Neural progenitor cell (in vitro differentiated cells): ENCODE measurements at regions not wholly inside any gene's neighbourhood (a gene's known extent, or its start where the extent isn't known, plus 50 kb on each side); places are given as distances from the start of the nearest gene placed in this dataset.

ENCODE experiments used
- DNase-seq: peaks from one replicate; pipeline ENCODE4 v3.0.0-alpha.2; 2016; ENCODE audit warnings: low spot score
- H2AFZ ChIP-seq: fragments of 200-600 bp; sonication (generic); replicated peaks from 2 replicates; pipeline ENCODE4 v1.6.1; 2016; ENCODE audit warnings: antibody characterized with exemption
- H3F3A ChIP-seq: fragments of 200-600 bp; sonication (generic); 2 replicates; pipeline ENCODE4 v1.6.1; 2016; ENCODE audit warnings: antibody characterized with exemption, low read depth
- H3K27ac ChIP-seq: fragments of 200-600 bp; sonication (generic); 2 replicates; pipeline ENCODE4 v1.5.1; 2016; ENCODE audit warnings: mild to moderate bottlenecking
- H3K27me3 ChIP-seq: fragments of 200-600 bp; sonication (generic); 2 replicates; pipeline ENCODE4 v1.6.1; 2016; ENCODE audit warnings: mild to moderate bottlenecking, moderate library complexity
- H3K36me3 ChIP-seq: fragments of 200-600 bp; sonication (generic); 2 replicates; pipeline ENCODE4 v1.5.1; 2016
- H3K4me1 ChIP-seq: fragments of 200-600 bp; sonication (generic); 2 replicates; pipeline ENCODE4 v1.6.1; 2016; ENCODE audit warnings: mixed run types
- H3K4me2 ChIP-seq: fragments of 200-600 bp; sonication (generic); 2 replicates; pipeline ENCODE4 v1.6.1; 2016
- H3K4me3 ChIP-seq: fragments of 200-600 bp; sonication (generic); 2 replicates; pipeline ENCODE4 v1.5.1; 2016
- H3K79me2 ChIP-seq: fragments of 200-600 bp; sonication (generic); 2 replicates; pipeline ENCODE4 v1.6.1; 2016; ENCODE audit warnings: low read depth
- H3K9ac ChIP-seq: fragments of 200-600 bp; sonication (generic); 2 replicates; pipeline ENCODE4 v1.6.1; 2016
- H3K9me3 ChIP-seq: fragments of 200-600 bp; sonication (generic); 2 replicates; pipeline ENCODE4 v1.5.1; 2016; ENCODE audit warnings: low read depth
- H4K20me1 ChIP-seq: fragments of 200-600 bp; sonication (generic); 2 replicates; pipeline ENCODE4 v1.6.1; 2016; ENCODE audit warnings: low read depth
- H3K27ac Mint-ChIP-seq: 3 replicates; pipeline ENCODE4 v1.8.0; 2021; ENCODE audit warnings: mixed read lengths
- H3K27me3 Mint-ChIP-seq: 2 replicates; pipeline ENCODE4 v1.8.0; 2022; ENCODE audit warnings: low read depth, mild to moderate bottlenecking, inconsistent platforms, moderate library complexity, mixed read lengths; ENCODE audit not compliant: insufficient read depth
- H3K36me3 Mint-ChIP-seq: 3 replicates; pipeline ENCODE4 v1.8.0; 2021; ENCODE audit warnings: mixed read lengths
- H3K4me1 Mint-ChIP-seq: 3 replicates; pipeline ENCODE4 v1.8.0; 2021; ENCODE audit warnings: mixed read lengths
- H3K4me3 Mint-ChIP-seq: 3 replicates; pipeline ENCODE4 v1.8.0; 2021; ENCODE audit warnings: mild to moderate bottlenecking, moderate library complexity, mixed read lengths
- H3K9me3 Mint-ChIP-seq: 3 replicates; pipeline ENCODE4 v1.8.0; 2020; ENCODE audit warnings: mixed read lengths
- EZH2 ChIP-seq: fragments of 200-600 bp; sonication (generic); IDR thresholded peaks from 2 replicates; pipeline ENCODE4 v1.6.1; 2017; ENCODE audit warnings: antibody characterized with exemption, mild to moderate bottlenecking, moderate library complexity
- EZH2phosphoT487 ChIP-seq: fragments of 200-600 bp; sonication (generic); IDR thresholded peaks from 2 replicates; pipeline ENCODE4 v1.6.1; 2017; ENCODE audit warnings: antibody characterized with exemption
- TF ChIP-seq, protein P1 (sequence below): fragments of 200-600 bp; sonication (generic); IDR thresholded peaks from 2 replicates; pipeline ENCODE4 v1.5.1; 2017; ENCODE audit warnings: antibody characterized with exemption, mild to moderate bottlenecking

DNA sequence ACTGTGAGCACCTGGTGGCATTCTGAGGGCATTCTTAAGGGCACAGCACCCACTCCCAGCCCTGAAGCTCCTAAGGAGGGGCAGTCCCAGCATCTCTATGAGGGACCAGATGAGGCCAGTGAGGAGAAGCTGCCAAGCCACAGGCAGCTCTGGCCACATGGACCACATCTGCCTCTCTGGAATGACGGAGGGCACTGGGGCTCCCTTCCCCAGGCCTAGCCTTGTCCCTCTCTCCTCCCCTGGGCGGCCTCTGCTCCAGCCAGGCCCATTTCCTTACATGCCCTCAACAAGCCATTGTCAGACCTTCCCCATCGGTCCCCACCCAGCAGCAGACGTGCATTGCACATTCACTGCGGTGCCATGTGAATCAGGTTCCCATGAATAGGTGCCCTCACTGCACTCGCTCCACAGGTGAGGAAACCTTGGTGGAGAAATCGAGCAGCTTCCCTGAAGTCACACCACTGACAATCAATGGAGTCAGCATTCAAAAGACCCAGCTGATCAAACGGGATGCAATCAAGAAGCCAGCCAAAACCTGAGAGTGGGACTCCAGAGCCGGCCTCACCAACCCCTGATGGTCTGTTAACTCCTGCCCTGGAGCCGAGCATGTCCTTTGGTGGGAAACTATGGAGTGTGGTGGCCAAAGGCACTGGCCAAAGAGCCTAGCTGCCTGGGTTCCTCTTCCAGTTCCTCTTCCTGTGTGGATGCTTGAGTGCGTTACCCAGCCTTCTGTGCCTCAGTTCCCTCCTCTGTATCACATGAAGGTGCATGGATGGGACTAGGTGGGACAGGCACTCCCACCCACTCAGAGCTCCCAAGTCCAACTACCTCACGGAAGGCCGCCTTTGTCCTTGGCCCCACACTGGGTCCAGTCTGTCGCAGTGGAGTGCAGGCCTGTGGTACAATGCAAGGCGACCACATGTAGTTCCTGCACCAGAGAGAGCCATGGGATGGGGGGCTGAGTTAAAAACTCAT, 147.3 kb downstream of the ZFP36L2 start:
- TF ChIP-seq EZH2 (no peak), EZH2phosphoT487 (no peak)
- TF ChIP-seq, protein P1, sequence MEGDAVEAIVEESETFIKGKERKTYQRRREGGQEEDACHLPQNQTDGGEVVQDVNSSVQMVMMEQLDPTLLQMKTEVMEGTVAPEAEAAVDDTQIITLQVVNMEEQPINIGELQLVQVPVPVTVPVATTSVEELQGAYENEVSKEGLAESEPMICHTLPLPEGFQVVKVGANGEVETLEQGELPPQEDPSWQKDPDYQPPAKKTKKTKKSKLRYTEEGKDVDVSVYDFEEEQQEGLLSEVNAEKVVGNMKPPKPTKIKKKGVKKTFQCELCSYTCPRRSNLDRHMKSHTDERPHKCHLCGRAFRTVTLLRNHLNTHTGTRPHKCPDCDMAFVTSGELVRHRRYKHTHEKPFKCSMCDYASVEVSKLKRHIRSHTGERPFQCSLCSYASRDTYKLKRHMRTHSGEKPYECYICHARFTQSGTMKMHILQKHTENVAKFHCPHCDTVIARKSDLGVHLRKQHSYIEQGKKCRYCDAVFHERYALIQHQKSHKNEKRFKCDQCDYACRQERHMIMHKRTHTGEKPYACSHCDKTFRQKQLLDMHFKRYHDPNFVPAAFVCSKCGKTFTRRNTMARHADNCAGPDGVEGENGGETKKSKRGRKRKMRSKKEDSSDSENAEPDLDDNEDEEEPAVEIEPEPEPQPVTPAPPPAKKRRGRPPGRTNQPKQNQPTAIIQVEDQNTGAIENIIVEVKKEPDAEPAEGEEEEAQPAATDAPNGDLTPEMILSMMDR = no peak
- H3K27ac ChIP-seq = no peak overlapping the region
- H3K27me3 Mint-ChIP-seq = peaks cover 7% of the 10 kb centered on the region
- no peaks in the 10 kb centered on the region for H3K36me3 Mint-ChIP-seq
- no peak for DNase-seq
- H3K9me3 Mint-ChIP-seq = no peaks in the 10 kb centered on the region
- peak overlapping the region; percentile 66 for H3K27ac Mint-ChIP-seq
- H3K4me3 Mint-ChIP-seq = peak overlapping the region; percentile 56
- H4K20me1 ChIP-seq = no peaks in the 10 kb centered on the region
- H3K4me2 ChIP-seq = no peak overlapping the region
- peaks cover 40% of the 10 kb centered on the region for H3K4me1 Mint-ChIP-seq
- no peaks in the 10 kb centered on the region for H3K36me3 ChIP-seq
- no peak overlapping the region for H2AFZ ChIP-seq
- no peaks in the 10 kb centered on the region for H3K9me3 ChIP-seq
- no peaks in the 10 kb centered on the region for H3K27me3 ChIP-seq
- no peaks in the 10 kb centered on the region for H3K79me2 ChIP-seq
- H3K4me3 ChIP-seq = no peak overlapping the region
- H3K4me1 ChIP-seq = peaks cover 19% of the 10 kb centered on the region
- H3K9ac ChIP-seq = no peak overlapping the region
- H3F3A ChIP-seq = peaks cover 11% of the 10 kb centered on the region

- Histone ChIP-seq H2AFZ (no peak overlapping the region), H3K9ac (no peak overlapping the region), H3K36me3 (no peaks in the 10 kb centered on the region), H3K79me2 (no peaks in the 10 kb centered on the region), H3K27ac (no peak overlapping the region), H3K27me3 (no peaks in the 10 kb centered on the region), H3K4me2 (no peak overlapping the region), H3F3A (peaks cover 4% of the 10 kb centered on the region), H3K4me1 (peaks cover 11% of the 10 kb centered on the region), H4K20me1 (no peaks in the 10 kb centered on the region), H3K4me3 (no peak overlapping the region), H3K9me3 (no peaks in the 10 kb centered on the region)
- Mint-ChIP-seq H3K27me3 (peaks cover 7% of the 10 kb centered on the region), H3K9me3 (no peaks in the 10 kb centered on the region), H3K27ac (peak overlapping the region; percentile 37), H3K36me3 (no peaks in the 10 kb centered on the region), H3K4me3 (no peak overlapping the region), H3K4me1 (peaks cover 40% of the 10 kb centered on the region)
- no peak for DNase-seq
- TF ChIP-seq EZH2phosphoT487 (no peak), EZH2 (no peak)
- TF ChIP-seq, protein P1 = no peak
Measured at GRCh38 chr2:43078301-43078700, 148.1 kb downstream of the ZFP36L2 start.

DNA sequence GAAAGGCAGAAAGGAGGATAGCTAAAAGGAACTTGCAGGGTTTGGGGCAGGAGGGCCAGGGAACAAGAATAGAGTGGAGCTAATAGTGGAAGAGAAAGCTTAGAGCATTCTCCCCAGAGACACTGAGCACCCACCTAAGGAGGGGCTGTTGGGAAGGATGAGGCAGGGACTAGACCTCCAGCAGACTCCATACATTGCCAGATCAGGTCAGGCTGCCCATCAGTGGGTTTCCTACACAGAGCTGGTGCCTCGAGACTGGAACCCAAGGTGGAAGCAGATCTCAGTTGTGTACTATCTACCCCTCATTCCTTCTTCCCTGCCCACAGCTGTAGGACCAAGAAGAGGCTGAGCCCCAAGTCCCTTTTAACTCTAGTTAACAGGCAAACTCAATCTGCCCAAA, 148.5 kb downstream of the ZFP36L2 start:
- no peaks in the 10 kb centered on the region for H3K9me3 Mint-ChIP-seq
- H3K9me3 ChIP-seq = no peaks in the 10 kb centered on the region
- no peaks in the 10 kb centered on the region for H4K20me1 ChIP-seq
- H3K27ac Mint-ChIP-seq = peak overlapping the region; percentile 51
- no peaks in the 10 kb centered on the region for H3K79me2 ChIP-seq
- H3K36me3 Mint-ChIP-seq = no peaks in the 10 kb centered on the region
- H3K27me3 Mint-ChIP-seq = peaks cover 7% of the 10 kb centered on the region
- no peak for TF ChIP-seq EZH2phosphoT487
- TF ChIP-seq EZH2 = no peak
- TF ChIP-seq, protein P1 = no peak
- no peak overlapping the region for H3K4me3 ChIP-seq
- no peaks in the 10 kb centered on the region for H3K36me3 ChIP-seq
- H2AFZ ChIP-seq = no peak overlapping the region
- H3K4me1 Mint-ChIP-seq = peaks cover 38% of the 10 kb centered on the region
- H3K27ac ChIP-seq = no peak overlapping the region
- H3K4me3 Mint-ChIP-seq = no peak overlapping the region
- H3F3A ChIP-seq = no peaks in the 10 kb centered on the region
- H3K4me2 ChIP-seq = no peak overlapping the region
- peaks cover 7% of the 10 kb centered on the region for H3K4me1 ChIP-seq
- no peaks in the 10 kb centered on the region for H3K27me3 ChIP-seq
- no peak overlapping the region for H3K9ac ChIP-seq
- DNase-seq = no peak
